HepG2 (cell line): ENCODE measurements at regions not wholly inside any gene's neighbourhood (a gene's known extent, or its start where the extent isn't known, plus 50 kb on each side); places are given as distances from the start of the nearest gene placed in this dataset.

Experiments
- ISL2 ChIP-seq: sonication (generic); formaldehyde crosslinking; IDR thresholded peaks from 2 replicates; pipeline ENCODE4 v1.5.0; 2020; ENCODE audit warnings: missing genetic modification reagents
- STAT5B ChIP-seq: sonication (generic); formaldehyde crosslinking; IDR thresholded peaks from 2 replicates; pipeline ENCODE4 v1.4.0; 2020; ENCODE audit warnings: missing genetic modification reagents
- ZNF337 ChIP-seq: sonication (generic); formaldehyde crosslinking; IDR thresholded peaks from 2 replicates; pipeline ENCODE4 v1.5.1; 2020; ENCODE audit warnings: missing genetic modification reagents, low read depth, mild to moderate bottlenecking, borderline replicate concordance
- TF ChIP-seq, protein P1 (sequence below): sonication (generic); formaldehyde crosslinking; IDR thresholded peaks from 2 replicates; pipeline ENCODE4 v1.8.0; 2022; ENCODE audit warnings: missing genetic modification reagents, mild to moderate bottlenecking, moderate library complexity, borderline replicate concordance
- TF ChIP-seq, protein P2 (sequence below): sonication (generic); formaldehyde crosslinking; IDR thresholded peaks from 2 replicates; pipeline ENCODE4 v1.4.0; 2020; ENCODE audit warnings: missing genetic modification reagents
- TF ChIP-seq, protein P3 (sequence below): sonication (generic); formaldehyde crosslinking; IDR thresholded peaks from 2 replicates; pipeline ENCODE4 v1.5.1; 2020; ENCODE audit warnings: mild to moderate bottlenecking, missing genetic modification reagents

DNA sequence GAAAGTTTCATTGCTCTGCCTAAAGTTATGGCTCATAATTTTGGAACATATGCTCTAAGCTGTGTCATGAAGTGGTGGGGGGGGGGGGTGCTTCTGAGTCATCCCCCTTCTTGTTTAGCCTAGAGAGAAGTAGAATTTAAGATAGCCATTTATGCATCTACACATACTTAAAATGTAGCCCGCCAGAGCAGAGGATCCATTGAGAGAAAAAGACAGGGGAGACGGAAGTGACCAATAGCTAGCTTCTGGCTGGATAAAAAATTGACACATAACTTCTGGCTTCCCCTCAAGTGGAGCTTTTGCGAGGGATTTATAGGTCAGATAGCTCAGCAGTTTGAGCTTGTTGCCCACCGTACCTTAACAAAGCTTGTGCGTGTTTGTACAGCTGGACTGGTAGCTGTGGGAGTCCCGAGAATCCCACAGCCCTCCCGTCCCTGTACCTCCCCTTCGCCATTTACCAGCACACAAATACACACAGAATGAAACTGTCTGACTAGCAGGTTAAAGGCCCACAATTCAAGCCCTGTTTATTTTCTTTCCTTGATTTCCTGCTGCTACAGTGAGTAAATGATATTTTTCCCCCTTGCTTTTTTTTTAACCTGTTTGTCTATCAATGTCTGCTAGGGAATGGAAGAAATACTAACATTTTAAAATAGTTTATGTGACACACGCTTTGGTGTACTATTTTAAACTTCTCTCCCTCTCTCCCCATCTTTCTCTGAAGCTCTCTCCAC, 232.6 kb upstream of the FERD3L start (continued):
- no peak for TF ChIP-seq ISL2 (CRISPR knock-in tag)
- no peak for TF ChIP-seq STAT5B (CRISPR knock-in tag)
- TF ChIP-seq ZNF337 (CRISPR knock-in tag), result no peak
- TF ChIP-seq, protein P1, sequence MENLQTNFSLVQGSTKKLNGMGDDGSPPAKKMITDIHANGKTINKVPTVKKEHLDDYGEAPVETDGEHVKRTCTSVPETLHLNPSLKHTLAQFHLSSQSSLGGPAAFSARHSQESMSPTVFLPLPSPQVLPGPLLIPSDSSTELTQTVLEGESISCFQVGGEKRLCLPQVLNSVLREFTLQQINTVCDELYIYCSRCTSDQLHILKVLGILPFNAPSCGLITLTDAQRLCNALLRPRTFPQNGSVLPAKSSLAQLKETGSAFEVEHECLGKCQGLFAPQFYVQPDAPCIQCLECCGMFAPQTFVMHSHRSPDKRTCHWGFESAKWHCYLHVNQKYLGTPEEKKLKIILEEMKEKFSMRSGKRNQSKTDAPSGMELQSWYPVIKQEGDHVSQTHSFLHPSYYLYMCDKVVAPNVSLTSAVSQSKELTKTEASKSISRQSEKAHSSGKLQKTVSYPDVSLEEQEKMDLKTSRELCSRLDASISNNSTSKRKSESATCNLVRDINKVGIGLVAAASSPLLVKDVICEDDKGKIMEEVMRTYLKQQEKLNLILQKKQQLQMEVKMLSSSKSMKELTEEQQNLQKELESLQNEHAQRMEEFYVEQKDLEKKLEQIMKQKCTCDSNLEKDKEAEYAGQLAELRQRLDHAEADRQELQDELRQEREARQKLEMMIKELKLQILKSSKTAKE (CRISPR knock-in tag), result no peak
- TF ChIP-seq, protein P2, sequence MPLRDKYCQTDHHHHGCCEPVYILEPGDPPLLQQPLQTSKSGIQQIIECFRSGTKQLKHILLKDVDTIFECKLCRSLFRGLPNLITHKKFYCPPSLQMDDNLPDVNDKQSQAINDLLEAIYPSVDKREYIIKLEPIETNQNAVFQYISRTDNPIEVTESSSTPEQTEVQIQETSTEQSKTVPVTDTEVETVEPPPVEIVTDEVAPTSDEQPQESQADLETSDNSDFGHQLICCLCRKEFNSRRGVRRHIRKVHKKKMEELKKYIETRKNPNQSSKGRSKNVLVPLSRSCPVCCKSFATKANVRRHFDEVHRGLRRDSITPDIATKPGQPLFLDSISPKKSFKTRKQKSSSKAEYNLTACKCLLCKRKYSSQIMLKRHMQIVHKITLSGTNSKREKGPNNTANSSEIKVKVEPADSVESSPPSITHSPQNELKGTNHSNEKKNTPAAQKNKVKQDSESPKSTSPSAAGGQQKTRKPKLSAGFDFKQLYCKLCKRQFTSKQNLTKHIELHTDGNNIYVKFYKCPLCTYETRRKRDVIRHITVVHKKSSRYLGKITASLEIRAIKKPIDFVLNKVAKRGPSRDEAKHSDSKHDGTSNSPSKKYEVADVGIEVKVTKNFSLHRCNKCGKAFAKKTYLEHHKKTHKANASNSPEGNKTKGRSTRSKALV (CRISPR knock-in tag), result no peak
- TF ChIP-seq, protein P3, sequence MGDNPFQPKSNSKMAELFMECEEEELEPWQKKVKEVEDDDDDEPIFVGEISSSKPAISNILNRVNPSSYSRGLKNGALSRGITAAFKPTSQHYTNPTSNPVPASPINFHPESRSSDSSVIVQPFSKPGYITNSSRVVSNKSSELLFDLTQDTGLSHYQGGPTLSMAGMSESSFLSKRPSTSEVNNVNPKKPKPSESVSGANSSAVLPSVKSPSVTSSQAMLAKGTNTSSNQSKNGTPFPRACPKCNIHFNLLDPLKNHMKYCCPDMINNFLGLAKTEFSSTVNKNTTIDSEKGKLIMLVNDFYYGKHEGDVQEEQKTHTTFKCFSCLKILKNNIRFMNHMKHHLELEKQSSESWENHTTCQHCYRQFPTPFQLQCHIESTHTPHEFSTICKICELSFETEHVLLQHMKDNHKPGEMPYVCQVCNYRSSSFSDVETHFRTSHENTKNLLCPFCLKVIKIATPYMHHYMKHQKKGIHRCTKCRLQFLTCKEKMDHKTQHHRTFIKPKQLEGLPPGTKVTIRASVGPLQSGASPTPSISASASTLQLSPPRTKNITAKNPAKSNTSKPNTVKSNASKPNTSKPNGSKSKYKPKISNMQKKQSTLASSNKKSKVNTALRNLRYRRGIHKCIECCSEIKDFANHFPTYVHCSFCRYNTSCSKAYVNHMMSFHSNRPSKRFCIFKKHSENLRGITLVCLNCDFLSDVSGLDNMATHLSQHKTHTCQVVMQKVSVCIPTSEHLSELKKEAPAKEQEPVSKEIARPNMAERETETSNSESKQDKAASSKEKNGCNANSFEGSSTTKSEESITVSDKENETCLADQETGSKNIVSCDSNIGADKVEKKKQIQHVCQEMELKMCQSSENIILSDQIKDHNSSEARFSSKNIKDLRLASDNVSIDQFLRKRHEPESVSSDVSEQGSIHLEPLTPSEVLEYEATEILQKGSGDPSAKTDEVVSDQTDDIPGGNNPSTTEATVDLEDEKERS (CRISPR knock-in tag), result no peak
